ENCODE measurements at regions not wholly inside any gene's neighbourhood (a gene's known extent, or its start where the extent isn't known, plus 50 kb on each side); places are given as distances from the start of the nearest gene placed in this dataset.

GRCh38 chr10:83701799-83702198 is 437.5 kb upstream of the GHITM start:
- TF ChIP-seq CTCF (IDR thresholded peaks at IDR 0.05) (no peak), EP300 (IDR thresholded peaks at IDR 0.05) (no peak)
